H1 (cell line): ENCODE measurements at regions not wholly inside any gene's neighbourhood (a gene's known extent, or its start where the extent isn't known, plus 50 kb on each side); places are given as distances from the start of the nearest gene placed in this dataset.

Source experiments
- CTCF ChIA-PET: fragments of 300-600 bp; sonication (Branson Sonifier 250); formaldehyde crosslinking; loops from one replicate; lab custom pipeline; 2021; ENCODE audit not compliant: partially characterized antibody; lab: Charles Lee
- POLR2A ChIA-PET: fragments of 300-600 bp; sonication (Branson Sonifier 250); formaldehyde crosslinking; loops from one replicate; lab custom pipeline; 2021; ENCODE audit warnings: inconsistent platforms; ENCODE audit not compliant: partially characterized antibody; lab: Charles Lee
- DNase-seq, 2 experiments: peaks; one replicate each; pipeline versions ENCODE4 v3.0.0 to v3.0.0-alpha.2; 2010 to 2022; ENCODE audit warnings: low spot score in 2 of 2, low read depth in 1 of 2, mixed read lengths in 1 of 2
- FAIRE-seq: peaks from 2 replicates; lab custom pipeline; 2011; peaks lifted over from hg19 to GRCh38; lab: Jason Lieb, UNC
- H2AFZ ChIP-seq: 2 replicates; pipeline ENCODE4 v1.8.1; 2012; ENCODE audit warnings: low read length, inconsistent platforms
- H2AK5ac ChIP-seq: 2 replicates; pipeline ENCODE4 v1.6.1; 2013; ENCODE audit warnings: low read depth, low read length
- H2BK120ac ChIP-seq: replicated peaks from 2 replicates; pipeline ENCODE3; 2013; ENCODE audit warnings: low read depth, low read length, inconsistent platforms
- H2BK12ac ChIP-seq: 2 replicates; pipeline ENCODE4 v1.6.1; 2013; ENCODE audit warnings: low read depth, low read length
- H2BK15ac ChIP-seq: 2 replicates; pipeline ENCODE4 v1.6.1; 2013; ENCODE audit warnings: low read length
- H2BK20ac ChIP-seq: 2 replicates; pipeline ENCODE4 v1.6.1; 2013; ENCODE audit warnings: low read length
- H2BK5ac ChIP-seq: 2 replicates; pipeline ENCODE4 v1.6.1; 2013; ENCODE audit warnings: low read depth, low read length
- H3K14ac ChIP-seq: 2 replicates; pipeline ENCODE4 v1.6.1; 2013; ENCODE audit warnings: inconsistent platforms; ENCODE audit not compliant: insufficient read length
- H3K18ac ChIP-seq: 2 replicates; pipeline ENCODE4 v1.6.1; 2013; ENCODE audit warnings: low read length; ENCODE audit errors: extremely low read depth
- H3K23ac ChIP-seq: 2 replicates; pipeline ENCODE4 v1.6.1; 2013; ENCODE audit warnings: inconsistent platforms; ENCODE audit not compliant: insufficient read length
- H3K23me2 ChIP-seq: 2 replicates; pipeline ENCODE4 v1.6.1; 2013; ENCODE audit warnings: low read depth, low read length
- H3K27ac ChIP-seq: 2 replicates; pipeline ENCODE4 v1.6.1; 2011; ENCODE audit warnings: low read depth, low read length, inconsistent platforms
- H3K27me3 ChIP-seq, 4 experiments: replicated peaks in 1 of 4; 1 replicate in 1 of 4; 2 replicates in 3 of 4; pipeline versions ENCODE4 v1.6.1 to v1.8.1; 2011 to 2013; ENCODE audit warnings: low read length in 3 of 4, mild to moderate bottlenecking in 3 of 4, inconsistent platforms in 2 of 4, mixed read lengths in 2 of 4, moderate library complexity in 1 of 4; ENCODE audit not compliant: control insufficient read depth in 3 of 4, insufficient read depth in 3 of 4; ENCODE audit errors: extremely low read depth in 1 of 4
- H3K36me3 ChIP-seq, 4 experiments: 2 replicates each; pipeline versions ENCODE4 v1.6.1 to v1.8.1; 2011 to 2013; ENCODE audit warnings: mild to moderate bottlenecking in 4 of 4, low read length in 3 of 4, moderate library complexity in 2 of 4, control low read depth in 1 of 4, inconsistent platforms in 1 of 4; ENCODE audit not compliant: insufficient read depth in 4 of 4, control insufficient read depth in 2 of 4
- H3K4ac ChIP-seq: replicated peaks from 2 replicates; pipeline ENCODE3; 2013; ENCODE audit warnings: low read length, low read depth, mixed read lengths, inconsistent platforms; ENCODE audit not compliant: insufficient read length
- H3K4me1 ChIP-seq, 4 experiments: replicated peaks in 1 of 4; 1 replicate in 1 of 4; 2 replicates in 3 of 4; pipeline versions ENCODE4 v1.6.1 to v1.8.1; 2011 to 2013; ENCODE audit warnings: low read length in 3 of 4, inconsistent platforms in 2 of 4, mixed read lengths in 1 of 4; ENCODE audit not compliant: insufficient read depth in 4 of 4, control insufficient read depth in 3 of 4
- H3K4me2 ChIP-seq, 2 experiments: 2 replicates each; pipeline versions ENCODE4 v1.6.1 to v1.8.1; 2011 to 2013; ENCODE audit warnings: low read depth in 2 of 2, low read length in 2 of 2, control low read depth in 1 of 2, inconsistent platforms in 1 of 2, mild to moderate bottlenecking in 1 of 2; ENCODE audit not compliant: insufficient read depth in 1 of 2
- H3K4me3 ChIP-seq, 4 experiments: fragments of 200-600, 300-600 bp in 1 of 4; sonication (generic), shearing (Covaris generic), sonication (Bioruptor Twin) in 1 of 4; 2 replicates each; pipeline versions ENCODE4 v1.5.1 to v1.8.1; 2011 to 2016; ENCODE audit warnings: low read length in 4 of 4, low read depth in 3 of 4, control low read depth in 2 of 4, inconsistent platforms in 2 of 4, mild to moderate bottlenecking in 2 of 4, mixed read lengths in 1 of 4, moderate library complexity in 1 of 4; ENCODE audit not compliant: insufficient read depth in 2 of 4; ENCODE audit errors: extremely low read depth in 1 of 4
- H3K56ac ChIP-seq: replicated peaks from 2 replicates; pipeline ENCODE3; 2013; ENCODE audit warnings: low read depth, mild to moderate bottlenecking, mixed read lengths, low read length, inconsistent platforms; ENCODE audit not compliant: insufficient read length
- H3K79me1 ChIP-seq: 2 replicates; pipeline ENCODE4 v1.6.1; 2013; ENCODE audit warnings: low read depth, low read length, control low read depth
- H3K79me2 ChIP-seq, 2 experiments: 2 replicates each; pipeline versions ENCODE4 v1.6.1 to v1.8.1; 2012 to 2013; ENCODE audit warnings: low read length in 2 of 2, mild to moderate bottlenecking in 2 of 2, inconsistent platforms in 1 of 2; ENCODE audit not compliant: insufficient read depth in 2 of 2, control insufficient read depth in 1 of 2
- H3K9ac ChIP-seq, 4 experiments: replicated peaks in 1 of 4; 1 replicate in 1 of 4; 2 replicates in 3 of 4; pipeline versions ENCODE4 v1.6.1 to v1.8.1; 2011 to 2013; ENCODE audit warnings: low read depth in 3 of 4, low read length in 3 of 4, control low read depth in 2 of 4, mild to moderate bottlenecking in 2 of 4, moderate library complexity in 2 of 4, inconsistent platforms in 1 of 4; ENCODE audit errors: extremely low read depth in 1 of 4
- H3K9me3 ChIP-seq, 2 experiments: 2 replicates each; pipeline versions ENCODE4 v1.6.1 to v1.8.1; 2012 to 2013; ENCODE audit warnings: mild to moderate bottlenecking in 2 of 2, moderate library complexity in 2 of 2, control low read depth in 1 of 2, inconsistent platforms in 1 of 2, low read depth in 1 of 2, low read length in 1 of 2, mixed read lengths in 1 of 2; ENCODE audit not compliant: insufficient read depth in 2 of 2
- H4K20me1 ChIP-seq, 2 experiments: replicated peaks in 1 of 2; 2 replicates each; pipeline versions ENCODE3 to v1.8.1; 2011 to 2013; ENCODE audit warnings: inconsistent platforms in 2 of 2, low read length in 2 of 2, mild to moderate bottlenecking in 1 of 2; ENCODE audit not compliant: insufficient read depth in 2 of 2, control insufficient read depth in 1 of 2
- H4K5ac ChIP-seq: 2 replicates; pipeline ENCODE4 v1.6.1; 2013; ENCODE audit warnings: low read length, low read depth, mixed read lengths, inconsistent platforms; ENCODE audit not compliant: insufficient read length
- H4K8ac ChIP-seq: 2 replicates; pipeline ENCODE4 v1.8.0; 2013; ENCODE audit warnings: mild to moderate bottlenecking, moderate library complexity, low read length, inconsistent platforms; ENCODE audit not compliant: insufficient read depth; ENCODE audit errors: extremely low read depth
- H4K91ac ChIP-seq: replicated peaks from 2 replicates; pipeline ENCODE3; 2013; ENCODE audit warnings: low read length, mixed read lengths, inconsistent platforms; ENCODE audit not compliant: insufficient read length
- EGR1 ChIP-seq: IDR thresholded peaks from 2 replicates; pipeline ENCODE4 v1.6.1; 2011; ENCODE audit warnings: low read depth, low read length, borderline replicate concordance
- HDAC2 ChIP-seq, 2 experiments: fragments of 300-600 bp in 1 of 2; sonication (generic) in 1 of 2; IDR thresholded peaks; 2 replicates each; pipeline ENCODE4 v1.6.1; 2011 to 2012; ENCODE audit warnings: low read depth in 2 of 2, low read length in 2 of 2, mild to moderate bottlenecking in 2 of 2, moderate library complexity in 2 of 2, borderline replicate concordance in 1 of 2, inconsistent platforms in 1 of 2
- POU5F1 ChIP-seq: IDR thresholded peaks from 2 replicates; pipeline ENCODE4 v1.6.1; 2011; ENCODE audit warnings: low read depth, mild to moderate bottlenecking, low read length, moderate library complexity
- RAD21 ChIP-seq, 2 experiments: IDR thresholded peaks in 1 of 2; conservative IDR thresholded peaks in 1 of 2; 2 replicates each; pipeline ENCODE4 v1.6.1; 2011; ENCODE audit warnings: low read depth in 2 of 2, low read length in 2 of 2, improper control_type of control experiment in 1 of 2, inconsistent platforms in 1 of 2, mild to moderate bottlenecking in 1 of 2, moderate library complexity in 1 of 2
- TCF12 ChIP-seq: IDR thresholded peaks from 2 replicates; pipeline ENCODE4 v1.6.1; 2011; ENCODE audit warnings: low read depth, mild to moderate bottlenecking, low read length
- WGBS, 2 experiments: shearing (Covaris generic) in 1 of 2; methylation state at CpG; one replicate each; pipeline versions ENCODE4 v1.1.6 to v1.1.7; 2013 to 2015; ENCODE audit warnings: low lambda C conversion rate in 2 of 2, mixed read lengths in 2 of 2, inconsistent platforms in 1 of 2, low coverage in 1 of 2, missing lambda C conversion rate in 1 of 2; ENCODE audit not compliant: insufficient replicate concordance in 2 of 2, insufficient coverage in 1 of 2, insufficient read length in 1 of 2; ENCODE audit errors: extremely low coverage in 1 of 2, missing lambda C conversion rate in 1 of 2; 5-methylcytosine and 5-hydroxymethylcytosine counted together

GRCh38 chr21:29231756-29232529, 66.8 kb upstream of the BACH1 start:
- Histone ChIP-seq H3K18ac (no peak overlapping the region), H3K23me2 (no peaks in the 10 kb centered on the region), H3K4me2 (no peak overlapping the region), H3K4ac (no peak overlapping the region), H3K79me1 (no peaks in the 10 kb centered on the region), H4K5ac (no peak overlapping the region), H3K14ac (no peak overlapping the region), H3K27ac (no peak overlapping the region), H2AFZ (no peak overlapping the region), H3K4me1 (no peaks in the 10 kb centered on the region; a peak in 1 of 7 replicates), H3K36me3 (no peaks in the 10 kb centered on the region), H3K9me3 (no peaks in the 10 kb centered on the region), H3K9ac (no peak overlapping the region), H3K79me2 (no peaks in the 10 kb centered on the region), H3K23ac (no peak overlapping the region), H3K4me3 (no peak overlapping the region), H3K56ac (no peak overlapping the region), H4K91ac (no peak overlapping the region), H4K8ac (no peak overlapping the region), H2BK120ac (no peak overlapping the region), H3K27me3 (0 out of 7 replicates have a peak, but pooled peaks cover 0 to 3% (median 0%) of the 10 kb centered on the region in 4 experiments), H2BK20ac (no peak overlapping the region), H2BK5ac (no peak overlapping the region), H4K20me1 (no peaks in the 10 kb centered on the region), H2BK12ac (no peak overlapping the region), H2BK15ac (no peak overlapping the region), H2AK5ac (no peak overlapping the region)
- TF ChIP-seq RAD21 (IDR thresholded peaks at IDR 0.05 in 1 of 2, conservative IDR thresholded peaks at IDR 0.05 in 1 of 2; ENCODE audit: low read depth in 2 of 2, low read length in 2 of 2) (no peak), EGR1 (no peak), POU5F1 (no peak), TCF12 (no peak), HDAC2 (IDR thresholded peaks at IDR 0.05; ENCODE audit: borderline replicate concordance in 1 of 2, low read depth in 2 of 2, low read length in 2 of 2) (no peak)
- DNase-seq (no peak), FAIRE-seq (no peak)
- ChIA-PET POLR2A (interaction anchor here (1.2 kb wide), 1 partner anchor 42 kb away, joined by 3 read pairs; no protein-coding TSS in a partner anchor), CTCF (no interaction called here)
- WGBS, 2 experiments, result 88% methylated on average over 6 of the region's 6 CpGs; no CpG with 5 or more reads in 1 of the 2 experiments
